T-helper 2 cell treated with Interferon-gamma antibody and Interleukin-4, amounts not matched to agents 100 ng/mL and 5 ng/mL, for 36 hours (primary cell): ENCODE measurements at regions not wholly inside any gene's neighbourhood (a gene's known extent, or its start where the extent isn't known, plus 50 kb on each side); places are given as distances from the start of the nearest gene placed in this dataset.

Experiments used
- intact Hi-C: fragments of 100-400 bp; cut with micrococcal nuclease; formaldehyde crosslinking; loops from one replicate; pipeline ENCODE4 v1.15.1; 2023

- intact Hi-C loops = no loop called here
These were observed 278.1 kb downstream of the ICE1 start for GRCh38 chr5:5700549-5700948.

GRCh38 chr5:5699062-5699461 is 276.6 kb downstream of the ICE1 start:
- intact Hi-C loops = loop anchor here (5.0 kb wide), 1 partner anchor 207 kb away; no protein-coding TSS in a partner anchor

- intact Hi-C loops = loop anchor here (5.0 kb wide), 1 partner anchor 203 kb away; no protein-coding TSS in a partner anchor
These were observed 272.8 kb downstream of the ICE1 start for GRCh38 chr5:5695266-5695665.

- intact Hi-C loops = no loop called here
These were observed 266.4 kb downstream of the ICE1 start for GRCh38 chr5:5688925-5689310.

- intact Hi-C loops = no loop called here
These were observed 265.9 kb downstream of the ICE1 start for GRCh38 chr5:5688194-5688924.

- intact Hi-C loops = no loop called here
These were observed 264.6 kb downstream of the ICE1 start for GRCh38 chr5:5687113-5687512.

GRCh38 chr5:5686356-5686755 is 263.9 kb downstream of the ICE1 start:
- intact Hi-C loops = no loop called here

GRCh38 chr5:5685737-5686136 is 263.3 kb downstream of the ICE1 start:
- intact Hi-C loops = no loop called here

- intact Hi-C loops = no loop called here
These were observed 260.7 kb downstream of the ICE1 start for GRCh38 chr5:5683174-5683573.

- intact Hi-C loops = no loop called here
These were observed 256.4 kb downstream of the ICE1 start for GRCh38 chr5:5678909-5679308.

GRCh38 chr5:5677738-5678137 is 255.3 kb downstream of the ICE1 start:
- intact Hi-C loops = no loop called here

GRCh38 chr5:5676218-5676617 is 253.7 kb downstream of the ICE1 start:
- intact Hi-C loops = no loop called here

GRCh38 chr5:5675511-5675910 is 253.0 kb downstream of the ICE1 start:
- intact Hi-C loops = no loop called here

- intact Hi-C loops = no loop called here
These were observed 249.3 kb downstream of the ICE1 start for GRCh38 chr5:5671823-5672222.

- intact Hi-C loops = no loop called here
These were observed 244.7 kb downstream of the ICE1 start for GRCh38 chr5:5667136-5667554.

- intact Hi-C loops = no loop called here
These were observed 243.9 kb downstream of the ICE1 start for GRCh38 chr5:5666369-5666768.

GRCh38 chr5:5666076-5666365 is 243.5 kb downstream of the ICE1 start:
- intact Hi-C loops = no loop called here

GRCh38 chr5:5665225-5666075 is 243.0 kb downstream of the ICE1 start:
- intact Hi-C loops = no loop called here

GRCh38 chr5:5658889-5659465 is 236.5 kb downstream of the ICE1 start:
- intact Hi-C loops = no loop called here

GRCh38 chr5:5658226-5658625 is 235.7 kb downstream of the ICE1 start:
- intact Hi-C loops = no loop called here

GRCh38 chr5:5652181-5652580 is 229.7 kb downstream of the ICE1 start:
- intact Hi-C loops = no loop called here

GRCh38 chr5:5650949-5651348 is 228.5 kb downstream of the ICE1 start:
- intact Hi-C loops = no loop called here
